SW480 (cell line): ENCODE measurements at regions not wholly inside any gene's neighbourhood (a gene's known extent, or its start where the extent isn't known, plus 50 kb on each side); places are given as distances from the start of the nearest gene placed in this dataset.

Experiments
- DNase-seq: peaks from one replicate; pipeline ENCODE4 v3.0.0-alpha.2; 2016; ENCODE audit warnings: low spot score

GRCh38 chr19:28019901-28020300 lies 1193.0 kb downstream of the UQCRFS1 start:
- DNase-seq = no peak

- no peak for DNase-seq
Observed at GRCh38 chr19:28019371-28019770, 1193.6 kb downstream of the UQCRFS1 start.

DNA sequence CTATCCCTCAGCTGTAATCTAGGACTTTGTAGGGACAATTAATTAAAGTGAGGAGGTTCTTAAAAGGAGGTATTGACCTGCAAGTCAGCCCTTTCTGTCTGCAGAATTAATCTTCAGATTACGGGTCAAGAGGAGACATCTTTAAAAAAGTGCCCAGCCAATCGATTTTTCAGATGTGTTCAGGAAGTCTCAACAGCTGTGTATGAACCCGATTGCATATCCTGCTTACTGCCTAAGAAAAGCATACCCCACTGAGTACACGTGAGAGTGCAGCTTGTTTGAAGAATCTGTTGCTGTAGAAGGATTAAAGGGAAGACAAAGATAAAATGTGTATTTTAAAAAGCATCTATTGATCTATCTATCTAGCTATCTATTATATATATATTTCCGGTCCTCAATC lies 1194.5 kb downstream of the UQCRFS1 start:
- no peak for DNase-seq

GRCh38 chr19:28014615-28015405 lies 1198.1 kb downstream of the UQCRFS1 start:
- no peak for DNase-seq

- no peak for DNase-seq
Observed at GRCh38 chr19:28012361-28012760, 1200.6 kb downstream of the UQCRFS1 start.

DNA sequence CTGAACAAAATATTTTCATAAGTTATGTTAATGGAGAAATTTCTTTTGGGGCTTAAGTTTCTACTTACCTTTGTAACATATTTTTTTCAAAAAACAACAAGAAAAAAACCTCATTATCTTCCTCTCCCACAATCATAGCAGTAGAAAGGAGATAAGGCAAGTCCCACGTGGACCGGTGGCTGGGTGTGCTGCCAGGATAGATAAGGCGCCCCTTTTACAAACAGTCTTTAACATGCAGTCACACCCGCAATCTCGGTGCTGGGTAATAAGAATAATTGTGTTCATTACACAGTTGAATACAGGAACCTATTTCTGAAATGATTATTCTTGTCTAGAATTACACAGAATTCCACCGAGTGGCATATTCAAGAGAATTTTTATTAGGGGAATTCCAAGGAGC lies 1202.3 kb downstream of the UQCRFS1 start:
- no peak for DNase-seq

- DNase-seq = no peak
Observed at GRCh38 chr19:28009696-28010095, 1203.3 kb downstream of the UQCRFS1 start.

DNA sequence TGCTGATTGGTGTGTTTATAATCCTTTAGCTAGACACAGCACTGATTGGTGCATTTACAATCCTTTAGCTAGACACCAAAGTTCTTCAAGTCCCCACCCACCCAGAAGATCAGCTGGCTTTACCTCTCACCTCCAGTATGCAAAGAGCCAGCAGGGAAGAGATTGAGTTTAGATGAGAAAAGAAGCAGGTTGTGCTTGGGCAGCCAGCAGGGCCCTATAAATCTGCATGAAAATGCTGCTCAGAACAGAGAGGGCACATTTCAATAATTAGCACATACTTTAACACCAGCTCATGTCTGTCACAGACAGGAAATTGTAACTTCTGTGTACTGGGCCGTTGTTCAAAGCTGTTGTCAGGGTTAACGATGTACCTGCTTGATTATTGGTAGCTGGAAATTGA lies 1204.3 kb downstream of the UQCRFS1 start:
- DNase-seq = no peak

DNA sequence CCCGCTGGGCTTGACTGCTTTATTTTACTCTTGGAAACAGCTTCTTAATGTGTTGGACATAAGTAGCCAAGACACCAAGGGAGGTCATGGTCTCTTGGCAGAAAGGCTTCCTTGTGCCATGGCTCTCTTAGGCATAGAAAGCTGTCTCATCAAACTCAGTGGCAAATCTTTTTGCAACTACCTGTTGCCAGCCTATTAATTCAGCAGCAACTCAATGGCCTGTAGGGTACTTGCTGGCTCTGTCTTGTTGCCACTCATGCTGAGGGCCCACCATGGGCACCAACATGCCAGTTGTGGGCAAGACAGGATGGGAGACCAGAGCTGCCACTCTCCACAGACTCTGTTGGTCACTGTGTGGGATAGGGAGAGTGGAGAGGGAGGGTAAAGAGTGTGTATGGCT lies 1209.4 kb downstream of the UQCRFS1 start:
- no peak for DNase-seq

DNA sequence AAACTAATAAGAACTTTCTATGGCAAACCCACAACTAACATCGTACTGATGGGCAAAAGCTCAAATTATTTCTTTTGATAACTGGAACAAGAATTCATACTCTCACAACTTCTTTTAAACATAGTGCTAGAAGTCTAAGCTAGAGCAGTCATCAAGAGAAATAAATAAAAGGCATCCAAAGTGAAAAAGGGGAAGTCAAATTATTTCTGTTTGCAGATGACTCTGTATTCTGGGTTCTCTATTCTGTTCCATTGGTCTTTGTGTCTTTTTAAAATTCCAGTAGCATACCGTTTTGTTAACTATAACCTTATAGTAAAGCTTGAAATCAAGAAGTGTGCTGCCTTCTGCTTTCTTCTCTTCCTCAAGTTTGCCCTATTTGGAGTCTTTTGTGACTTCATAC lies 1215.9 kb downstream of the UQCRFS1 start:
- no peak for DNase-seq

- no peak for DNase-seq
Observed at GRCh38 chr19:27993619-27994570, 1219.1 kb downstream of the UQCRFS1 start.

DNA sequence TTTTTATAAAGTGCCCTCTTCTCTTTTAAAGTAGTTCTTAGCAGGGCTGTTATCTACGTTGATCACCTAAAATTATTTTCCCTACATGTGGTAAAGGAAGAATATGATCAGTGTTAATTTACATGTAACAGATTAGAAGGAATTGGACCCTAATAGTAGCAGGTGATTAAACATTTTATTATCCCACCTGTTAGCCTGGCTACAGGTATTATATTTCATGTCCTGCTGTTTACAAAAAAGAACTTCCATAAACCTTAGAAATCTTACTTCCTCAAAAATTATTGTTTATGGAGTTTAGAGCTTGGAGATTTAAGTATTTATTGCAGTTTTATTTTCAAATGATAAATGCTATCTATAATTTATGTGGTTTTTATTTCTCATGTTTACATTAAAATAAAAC lies 1226.7 kb downstream of the UQCRFS1 start:
- DNase-seq = no peak

DNA sequence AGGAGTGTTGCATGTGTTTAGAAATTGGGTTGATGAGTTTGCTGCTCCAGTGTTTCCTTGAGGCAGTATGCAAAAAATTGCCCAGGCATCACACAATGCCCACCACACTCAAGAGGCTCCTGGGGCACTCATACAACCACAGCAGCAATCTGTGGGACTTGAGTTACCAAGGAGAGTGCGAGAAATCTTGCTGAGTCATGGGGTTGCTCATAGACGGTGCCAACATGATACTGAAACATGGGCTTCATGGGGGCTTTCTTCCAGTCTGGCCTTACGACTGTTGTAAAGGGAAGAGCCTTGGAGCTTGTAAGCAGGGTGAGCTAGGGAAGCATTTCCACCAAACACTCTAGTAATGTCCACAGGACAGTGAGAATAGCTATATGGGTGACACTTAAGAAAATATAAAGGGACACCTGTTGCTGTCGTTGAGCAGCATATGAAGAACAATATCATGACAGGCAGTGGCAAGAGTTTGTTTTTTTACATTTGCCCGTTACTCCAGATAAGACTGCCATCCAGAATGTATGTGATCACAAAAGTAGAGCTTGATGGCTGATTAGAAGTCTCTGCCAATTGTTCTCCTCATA lies 1237.4 kb downstream of the UQCRFS1 start:
- no peak for DNase-seq

DNA sequence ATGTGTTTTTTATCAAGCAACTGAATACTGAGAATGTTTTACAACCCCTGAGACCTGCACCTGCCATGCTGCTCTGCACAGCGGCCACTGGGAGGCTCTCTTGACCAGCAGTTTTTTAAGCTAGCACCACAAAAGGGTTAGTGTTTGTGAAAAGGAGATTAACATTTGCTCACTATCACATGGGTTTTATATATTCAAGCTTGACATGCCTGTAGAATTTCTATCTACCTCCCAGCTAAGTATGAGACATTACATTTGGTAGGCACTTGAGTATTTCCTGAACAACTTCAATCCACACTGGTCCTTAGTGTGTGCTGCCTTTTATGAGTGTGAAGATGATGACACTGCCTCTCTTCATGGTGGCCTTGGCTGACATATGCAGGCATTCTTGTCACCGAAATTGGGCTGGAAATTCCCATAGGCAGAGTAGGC lies 1238.9 kb downstream of the UQCRFS1 start:
- DNase-seq = peak; percentile 59

DNA sequence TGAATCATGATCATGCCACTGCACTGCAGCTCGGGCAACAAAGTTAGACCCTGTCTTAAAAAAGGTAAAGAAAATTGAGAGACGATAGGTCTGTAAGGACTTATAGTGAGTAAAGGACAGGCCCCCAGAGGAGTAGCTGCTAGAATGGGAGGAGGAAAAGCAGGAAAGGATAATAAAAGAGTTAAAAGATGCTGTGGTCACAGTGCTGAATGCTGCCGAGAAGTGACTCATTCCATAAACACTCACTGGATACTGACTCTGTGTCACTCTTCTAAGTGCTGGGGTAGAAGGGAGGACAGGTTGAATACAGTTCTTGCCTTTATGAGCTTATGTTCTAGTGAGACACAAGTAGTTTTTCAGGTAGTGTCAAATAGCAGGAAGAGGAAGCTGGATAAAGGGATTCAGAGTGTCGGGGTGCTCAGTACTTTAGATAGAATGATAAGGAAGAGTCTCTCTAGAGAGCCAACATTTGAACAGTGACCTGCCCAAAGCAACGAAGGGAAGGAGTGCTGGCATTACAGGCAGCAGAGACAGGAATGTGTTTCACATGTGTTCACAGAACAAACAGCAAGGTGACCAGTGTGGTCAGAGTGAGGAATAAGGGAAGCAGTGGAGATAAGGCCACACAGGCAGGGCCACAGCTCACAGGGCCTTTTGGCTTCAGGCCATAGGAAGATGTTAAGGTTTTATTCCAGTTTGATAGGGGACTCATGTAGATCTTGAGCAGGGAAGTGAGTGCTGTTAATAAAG lies 1240.5 kb downstream of the UQCRFS1 start:
- peak; percentile 74 for DNase-seq

DNA sequence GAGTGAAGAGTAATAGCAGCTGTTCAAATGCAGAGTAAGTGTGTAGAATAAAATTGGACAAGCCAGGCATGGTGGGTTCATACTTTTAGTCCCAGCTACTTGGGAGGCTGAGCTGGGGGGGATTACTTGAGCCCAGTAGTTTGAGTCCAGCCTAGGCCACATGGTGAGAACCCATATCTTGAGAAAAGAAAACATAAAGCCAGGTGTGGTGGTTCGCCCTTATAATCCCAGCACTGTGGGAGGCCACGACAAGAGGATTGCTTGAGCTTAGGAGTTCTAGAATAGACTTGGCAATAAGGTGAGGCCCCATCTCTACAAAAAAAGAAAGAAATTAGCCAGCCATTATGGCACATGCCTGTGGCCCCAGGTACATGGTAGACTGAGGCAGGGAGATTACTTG lies 1241.1 kb downstream of the UQCRFS1 start:
- DNase-seq = no peak

DNA sequence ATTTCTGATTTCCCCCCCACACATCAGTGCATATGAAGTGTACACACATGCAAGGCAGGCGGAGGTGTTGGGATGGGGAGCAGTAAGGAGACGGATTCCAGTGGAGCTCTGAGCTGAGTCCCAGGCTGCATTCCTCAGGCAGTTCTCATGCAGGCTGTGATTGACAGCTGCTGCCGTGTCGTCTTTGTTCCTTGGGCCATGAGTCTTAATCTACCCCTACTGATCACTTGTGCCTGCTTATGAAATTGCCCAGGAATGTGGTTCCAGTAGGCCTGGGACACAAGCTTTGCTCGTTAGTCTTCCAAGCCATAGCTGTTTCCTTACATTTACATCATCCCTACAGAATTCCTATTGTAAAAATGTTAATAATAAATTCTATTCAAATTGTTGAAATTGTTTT lies 1241.9 kb downstream of the UQCRFS1 start:
- no peak for DNase-seq

DNA sequence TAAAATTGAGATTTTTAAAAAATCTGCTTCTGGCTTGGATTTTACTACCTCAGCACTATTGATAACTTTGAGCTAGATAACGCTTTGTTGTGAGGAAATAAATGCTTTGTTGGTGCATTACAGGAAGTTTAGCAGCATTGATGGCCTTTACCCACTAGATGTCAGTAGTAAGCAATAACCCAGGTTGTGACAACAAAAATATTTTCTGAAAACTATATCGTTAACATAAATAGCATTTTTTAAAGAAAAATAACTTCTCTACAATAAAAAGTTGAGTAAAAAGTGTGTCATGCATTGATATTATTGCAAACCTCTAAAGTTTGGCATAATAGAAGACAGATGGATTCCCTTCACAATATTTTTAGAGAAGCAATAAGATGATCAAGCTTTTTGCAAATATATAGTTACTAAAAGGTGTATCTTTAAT lies 1246.5 kb downstream of the UQCRFS1 start:
- DNase-seq = peak; percentile 13

DNA sequence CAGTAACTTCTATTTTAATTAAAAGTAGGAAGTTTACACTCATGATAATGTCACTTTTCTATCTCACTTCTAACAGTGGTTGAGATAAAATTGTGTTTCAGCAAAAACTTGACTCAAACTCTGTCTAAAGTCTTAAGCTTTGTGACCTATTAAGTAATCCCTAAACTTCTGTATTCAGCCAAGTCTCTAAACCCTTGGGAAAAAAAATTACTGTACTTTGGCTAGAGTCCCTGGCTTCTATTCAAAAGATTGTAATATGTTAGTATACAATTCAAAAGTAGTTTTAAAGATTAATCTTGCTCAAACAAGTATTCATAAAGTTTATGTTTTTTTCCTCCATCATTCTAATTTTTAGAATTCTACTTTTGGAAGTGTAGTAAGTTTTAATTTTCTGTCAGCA lies 1248.8 kb downstream of the UQCRFS1 start:
- DNase-seq = no peak

DNA sequence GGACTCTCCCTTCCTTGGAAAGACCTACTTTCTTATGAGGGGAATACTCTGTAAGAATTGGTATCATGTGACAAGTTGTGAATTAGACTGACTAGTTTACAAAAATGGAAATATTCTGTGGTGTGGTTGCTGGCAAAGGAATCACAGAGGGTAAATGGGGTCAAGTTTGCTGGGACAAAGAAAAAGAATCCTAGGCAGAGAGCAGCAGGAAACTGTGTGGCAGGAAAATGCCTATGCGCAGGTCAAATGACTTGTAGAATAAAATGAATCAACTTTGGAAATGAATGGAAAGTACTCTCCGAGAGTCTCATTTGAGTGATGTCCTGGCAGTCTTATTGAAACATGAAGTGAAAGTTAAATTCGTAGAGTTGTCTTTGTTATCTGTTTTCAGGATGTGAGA lies 1250.7 kb downstream of the UQCRFS1 start:
- no peak for DNase-seq

DNA sequence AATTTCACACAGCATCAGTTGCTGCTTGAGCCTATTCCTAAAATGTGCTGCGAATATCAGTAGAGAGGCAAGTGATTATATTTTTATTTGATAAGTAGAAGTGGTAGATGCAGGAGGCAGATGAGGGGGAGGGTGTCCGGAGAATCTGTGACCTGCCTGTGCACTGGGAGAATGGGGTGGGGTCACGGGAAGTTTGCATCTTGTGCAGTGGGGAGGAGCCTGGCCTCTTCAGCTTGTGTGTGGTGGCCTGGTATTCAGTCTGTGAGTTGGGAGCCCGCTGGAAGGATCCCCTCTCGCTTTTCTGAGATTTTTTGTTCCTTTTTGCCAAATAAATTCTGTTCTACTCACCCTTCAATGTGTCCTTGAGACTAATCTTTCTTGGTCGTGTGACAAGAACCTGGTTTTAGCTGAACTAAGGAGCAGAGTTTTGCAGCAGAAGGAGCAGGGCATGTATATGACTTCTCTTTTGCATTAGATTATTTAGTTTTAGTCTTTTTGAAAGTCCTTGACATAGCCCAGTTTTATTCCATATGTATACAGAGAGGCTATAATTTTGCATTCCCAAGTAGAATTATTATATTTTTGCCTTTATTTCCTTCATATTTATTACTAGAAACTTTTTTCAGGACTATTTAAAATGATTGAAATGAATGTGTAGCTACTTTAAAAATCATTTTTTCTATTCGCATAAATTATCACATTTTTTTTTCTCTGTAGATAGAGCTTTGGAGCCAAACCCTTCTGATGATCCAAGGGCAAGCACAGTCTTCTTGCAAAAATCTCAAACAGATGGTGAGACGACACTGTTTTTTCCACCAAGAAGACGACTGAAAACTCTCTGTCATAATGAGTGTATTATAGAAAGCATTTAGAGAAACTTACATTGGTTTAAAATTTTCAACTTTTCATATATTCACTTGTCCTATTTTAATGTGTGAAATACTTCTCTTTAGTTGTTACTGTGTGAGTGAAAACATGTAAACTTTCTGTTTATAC lies 1257.2 kb downstream of the UQCRFS1 start:
- DNase-seq = no peak
